ENCODE measurements at regions not wholly inside any gene's neighbourhood (a gene's known extent, or its start where the extent isn't known, plus 50 kb on each side); places are given as distances from the start of the nearest gene placed in this dataset.

- TF ChIP-seq EP300 (IDR thresholded peaks at IDR 0.05), result no peak
- TF ChIP-seq HDAC2 (IDR thresholded peaks at IDR 0.05), result no peak
- no peak for TF ChIP-seq CEBPB (IDR thresholded peaks at IDR 0.05)
- TF ChIP-seq REST (IDR thresholded peaks at IDR 0.05), result no peak
- no peak for TF ChIP-seq POLR2A (IDR thresholded peaks at IDR 0.05; ENCODE audit: low read length)
- no peak for TF ChIP-seq CTCF (IDR thresholded peaks at IDR 0.05)
- no peak for TF ChIP-seq NFE2L2 (conservative IDR thresholded peaks at IDR 0.05; ENCODE audit: low read length)
- TF ChIP-seq MAX (IDR thresholded peaks at IDR 0.05), result no peak
These were observed 167.0 kb upstream of the ZNF507 start for GRCh38 chr19:32178401-32178800.

Data from A549 (cell line).